ENCODE measurements at regions not wholly inside any gene's neighbourhood (a gene's known extent, or its start where the extent isn't known, plus 50 kb on each side); places are given as distances from the start of the nearest gene placed in this dataset.

DNA sequence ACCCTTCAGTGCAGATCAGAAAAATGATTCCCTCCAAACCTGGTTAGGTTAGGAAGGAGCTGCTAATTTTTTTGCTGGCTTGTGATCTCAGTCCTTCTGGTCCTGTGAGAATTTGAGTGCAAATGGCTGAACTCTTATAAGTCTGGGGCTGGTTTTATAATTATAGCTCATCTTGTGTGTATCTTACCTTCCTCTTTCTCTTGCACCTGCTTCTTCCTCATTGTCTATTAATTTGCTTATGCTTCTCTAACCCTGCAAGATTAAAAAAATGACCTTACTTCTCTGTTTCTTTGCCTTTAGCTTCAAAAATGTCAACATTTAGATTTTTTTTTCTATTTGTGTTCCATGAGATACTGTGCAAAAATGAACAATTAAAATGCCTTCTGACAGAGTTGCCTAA is 576.2 kb downstream of the DHX35 start:
- H3K27ac ChIP-seq (ENCODE audit: insufficient read depth, low read length, poor library complexity, severe bottlenecking): no peak overlapping the region
- ATAC-seq (ENCODE audit: low read depth in 2 of 2): no peak

GRCh38 chr20:39535301-39535700 is 573.2 kb downstream of the DHX35 start:
- Mint-ChIP-seq H3K27me3 (no peaks in the 10 kb centered on the region), H3K9me3 (peaks cover 0 to 3% (median 0%) of the 10 kb centered on the region in 7 donors), H3K36me3 (no peaks in the 10 kb centered on the region), H3K4me1 (no peaks in the 10 kb centered on the region), H3K27ac (no peak overlapping the region), H3K4me3 (no peak overlapping the region)
- H3K4me3 ChIP-seq (ENCODE audit: low read depth, low read length): no peak overlapping the region
- no peak for DNase-seq
- H3K4me1 ChIP-seq (ENCODE audit: control insufficient read depth, insufficient read depth, low read length, poor library complexity, severe bottlenecking): no peaks in the 10 kb centered on the region
- ATAC-seq (ENCODE audit: low read depth in 2 of 2): no peak
- no peak overlapping the region for H3K27ac ChIP-seq (ENCODE audit: insufficient read depth, low read length, poor library complexity, severe bottlenecking)
- H3K9me3 ChIP-seq (ENCODE audit: control insufficient read depth in 2 of 2, low read length in 2 of 2): no peaks in the 10 kb centered on the region
- H3K27me3 ChIP-seq (ENCODE audit: control insufficient read depth, insufficient read depth, low read length): no peaks in the 10 kb centered on the region
- no peaks in the 10 kb centered on the region for H3K36me3 ChIP-seq (ENCODE audit: control insufficient read depth, insufficient read depth, low read length)

More for the DNA sequence above, 576.2 kb downstream of the DHX35 start:
- Histone ChIP-seq H3K4me3 (ENCODE audit: low read depth, low read length) (no peak overlapping the region), H3K9me3 (ENCODE audit: control insufficient read depth in 2 of 2, low read length in 2 of 2) (no peaks in the 10 kb centered on the region), H3K36me3 (ENCODE audit: control insufficient read depth, insufficient read depth, low read length) (no peaks in the 10 kb centered on the region), H3K27me3 (ENCODE audit: control insufficient read depth, insufficient read depth, low read length) (no peaks in the 10 kb centered on the region), H3K4me1 (ENCODE audit: control insufficient read depth, insufficient read depth, low read length, poor library complexity, severe bottlenecking) (no peaks in the 10 kb centered on the region)
- Mint-ChIP-seq H3K27ac (no peak overlapping the region), H3K36me3 (no peaks in the 10 kb centered on the region), H3K4me1 (no peaks in the 10 kb centered on the region), H3K4me3 (no peak overlapping the region), H3K9me3 (peaks cover 0 to 3% (median 0%) of the 10 kb centered on the region in 7 donors), H3K27me3 (no peaks in the 10 kb centered on the region)
- DNase-seq: no peak

- Histone ChIP-seq H3K4me1 (ENCODE audit: control insufficient read depth, insufficient read depth, low read length, poor library complexity, severe bottlenecking) (no peaks in the 10 kb centered on the region), H3K27ac (ENCODE audit: insufficient read depth, low read length, poor library complexity, severe bottlenecking) (no peak overlapping the region), H3K4me3 (ENCODE audit: low read depth, low read length) (no peak overlapping the region), H3K36me3 (ENCODE audit: control insufficient read depth, insufficient read depth, low read length) (no peaks in the 10 kb centered on the region), H3K27me3 (ENCODE audit: control insufficient read depth, insufficient read depth, low read length) (no peaks in the 10 kb centered on the region), H3K9me3 (ENCODE audit: control insufficient read depth in 2 of 2, low read length in 2 of 2) (no peaks in the 10 kb centered on the region)
- DNase-seq: no peak
- no peak overlapping the region for H3K4me3 Mint-ChIP-seq
- H3K4me1 Mint-ChIP-seq: no peaks in the 10 kb centered on the region
- H3K27me3 Mint-ChIP-seq: no peaks in the 10 kb centered on the region
- no peaks in the 10 kb centered on the region for H3K36me3 Mint-ChIP-seq
- no peak overlapping the region for H3K27ac Mint-ChIP-seq
- no peak for ATAC-seq (ENCODE audit: low read depth in 2 of 2)
- peaks cover 0 to 2% (median 0%) of the 10 kb centered on the region in 7 donors for H3K9me3 Mint-ChIP-seq
Observed at GRCh38 chr20:39534846-39535245, 572.7 kb downstream of the DHX35 start.

DNA sequence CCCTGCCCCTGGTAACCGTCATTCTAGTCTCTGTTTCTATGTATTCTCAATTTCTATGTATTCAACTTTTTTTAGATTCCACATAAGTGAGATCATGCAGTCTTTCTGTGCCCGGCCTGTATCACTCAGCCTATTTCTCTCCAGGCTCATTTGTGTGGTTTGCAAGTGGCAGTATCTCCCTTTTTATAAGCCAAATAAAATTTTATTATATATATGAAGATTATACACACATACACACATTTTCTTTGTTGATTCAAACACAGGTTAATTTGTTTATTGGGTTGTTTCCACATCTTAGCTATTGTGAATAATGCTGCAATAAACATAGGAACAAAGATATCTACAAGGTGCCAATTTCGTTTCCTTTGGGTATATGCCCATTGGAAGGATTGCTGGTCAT is 571.7 kb downstream of the DHX35 start:
- no peaks in the 10 kb centered on the region for H3K4me1 Mint-ChIP-seq
- DNase-seq (no peak), ATAC-seq (ENCODE audit: low read depth in 2 of 2) (no peak)
- Histone ChIP-seq H3K4me3 (ENCODE audit: low read depth, low read length) (no peak overlapping the region), H3K36me3 (ENCODE audit: control insufficient read depth, insufficient read depth, low read length) (no peaks in the 10 kb centered on the region), H3K27ac (ENCODE audit: insufficient read depth, low read length, poor library complexity, severe bottlenecking) (no peak overlapping the region), H3K4me1 (ENCODE audit: control insufficient read depth, insufficient read depth, low read length, poor library complexity, severe bottlenecking) (no peaks in the 10 kb centered on the region), H3K9me3 (ENCODE audit: control insufficient read depth in 2 of 2, low read length in 2 of 2) (no peaks in the 10 kb centered on the region), H3K27me3 (ENCODE audit: control insufficient read depth, insufficient read depth, low read length) (no peaks in the 10 kb centered on the region)
- no peaks in the 10 kb centered on the region for H3K27me3 Mint-ChIP-seq
- H3K4me3 Mint-ChIP-seq: no peak overlapping the region
- H3K9me3 Mint-ChIP-seq: peaks cover 0 to 2% (median 0%) of the 10 kb centered on the region in 7 donors
- H3K27ac Mint-ChIP-seq: no peak overlapping the region
- no peaks in the 10 kb centered on the region for H3K36me3 Mint-ChIP-seq

DNA sequence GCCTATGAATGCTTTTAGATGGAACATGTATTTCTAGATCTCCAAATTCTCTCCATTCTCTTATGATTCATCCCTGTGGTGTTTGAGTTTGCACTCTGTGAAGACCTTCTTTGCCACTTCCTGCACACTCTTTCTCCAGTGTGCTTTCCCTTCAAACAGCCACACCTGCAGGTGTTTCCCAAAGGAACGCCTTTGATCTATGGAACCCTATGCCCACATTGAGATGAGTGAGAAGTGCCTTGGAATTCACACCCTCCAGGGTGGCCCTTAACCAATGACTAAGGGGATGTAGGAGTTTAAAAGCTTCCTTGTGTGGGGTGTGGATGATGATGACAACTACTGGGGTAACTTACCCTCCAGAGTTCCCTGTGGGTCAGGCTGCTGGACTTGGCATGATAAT is 570.1 kb downstream of the DHX35 start:
- Histone ChIP-seq H3K9me3 (ENCODE audit: control insufficient read depth in 2 of 2, low read length in 2 of 2) (no peaks in the 10 kb centered on the region), H3K27ac (ENCODE audit: insufficient read depth, low read length, poor library complexity, severe bottlenecking) (no peak overlapping the region), H3K4me1 (ENCODE audit: control insufficient read depth, insufficient read depth, low read length, poor library complexity, severe bottlenecking) (no peaks in the 10 kb centered on the region), H3K4me3 (ENCODE audit: low read depth, low read length) (no peak overlapping the region), H3K36me3 (ENCODE audit: control insufficient read depth, insufficient read depth, low read length) (no peaks in the 10 kb centered on the region), H3K27me3 (ENCODE audit: control insufficient read depth, insufficient read depth, low read length) (no peaks in the 10 kb centered on the region)
- no peak for ATAC-seq (ENCODE audit: low read depth in 2 of 2)
- Mint-ChIP-seq H3K4me3 (no peak overlapping the region), H3K27me3 (no peaks in the 10 kb centered on the region), H3K27ac (no peak overlapping the region), H3K4me1 (no peaks in the 10 kb centered on the region), H3K9me3 (peaks cover 0 to 2% (median 0%) of the 10 kb centered on the region in 7 donors), H3K36me3 (no peaks in the 10 kb centered on the region)
- no peak for DNase-seq

GRCh38 chr20:39528436-39528835 is 566.3 kb downstream of the DHX35 start:
- no peaks in the 10 kb centered on the region for H3K36me3 ChIP-seq (ENCODE audit: control insufficient read depth, insufficient read depth, low read length)
- Mint-ChIP-seq H3K27me3 (no peaks in the 10 kb centered on the region), H3K9me3 (no peaks in the 10 kb centered on the region), H3K27ac (no peak overlapping the region), H3K4me3 (no peak overlapping the region), H3K4me1 (no peaks in the 10 kb centered on the region), H3K36me3 (no peaks in the 10 kb centered on the region)
- H3K9me3 ChIP-seq (ENCODE audit: control insufficient read depth in 2 of 2, low read length in 2 of 2): no peaks in the 10 kb centered on the region
- H3K4me3 ChIP-seq (ENCODE audit: low read depth, low read length): no peak overlapping the region
- no peak overlapping the region for H3K27ac ChIP-seq (ENCODE audit: insufficient read depth, low read length, poor library complexity, severe bottlenecking)
- H3K27me3 ChIP-seq (ENCODE audit: control insufficient read depth, insufficient read depth, low read length): no peaks in the 10 kb centered on the region
- no peaks in the 10 kb centered on the region for H3K4me1 ChIP-seq (ENCODE audit: control insufficient read depth, insufficient read depth, low read length, poor library complexity, severe bottlenecking)
- ATAC-seq (ENCODE audit: low read depth in 2 of 2): no peak
- DNase-seq: no peak

GRCh38 chr20:39524371-39524911 is 562.3 kb downstream of the DHX35 start:
- H3K27me3 ChIP-seq (ENCODE audit: control insufficient read depth, insufficient read depth, low read length): no peaks in the 10 kb centered on the region
- no peak overlapping the region for H3K4me3 Mint-ChIP-seq
- H3K9me3 ChIP-seq (ENCODE audit: control insufficient read depth in 2 of 2, low read length in 2 of 2): no peaks in the 10 kb centered on the region

DNA sequence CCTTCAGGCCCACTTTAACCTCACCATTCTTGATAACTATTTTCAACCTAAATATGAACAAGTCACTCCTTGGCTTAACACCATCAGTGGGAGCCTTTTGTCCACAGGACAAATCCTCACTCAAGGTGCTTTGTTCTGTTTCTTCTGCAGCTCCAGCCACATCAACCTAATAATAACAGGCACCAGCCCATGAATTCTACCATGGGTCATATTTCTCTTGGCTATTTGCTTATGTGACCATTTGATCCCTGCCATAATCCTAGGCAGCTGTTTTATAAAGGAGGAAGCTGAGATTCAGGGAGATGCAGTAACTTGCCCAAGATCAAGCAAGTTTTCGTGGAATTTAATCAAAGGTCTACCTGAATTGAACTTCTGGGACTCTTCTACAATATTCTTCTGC is 561.3 kb downstream of the DHX35 start:
- no peaks in the 10 kb centered on the region for H3K27me3 Mint-ChIP-seq
- H3K27ac Mint-ChIP-seq: no peak overlapping the region
- Histone ChIP-seq H3K4me1 (ENCODE audit: control insufficient read depth, insufficient read depth, low read length, poor library complexity, severe bottlenecking) (no peaks in the 10 kb centered on the region), H3K4me3 (ENCODE audit: low read depth, low read length) (no peak overlapping the region), H3K27ac (ENCODE audit: insufficient read depth, low read length, poor library complexity, severe bottlenecking) (no peak overlapping the region), H3K36me3 (ENCODE audit: control insufficient read depth, insufficient read depth, low read length) (no peaks in the 10 kb centered on the region), H3K9me3 (ENCODE audit: control insufficient read depth in 2 of 2, low read length in 2 of 2) (peaks cover 0 to 2% of the 10 kb centered on the region in 2 experiments), H3K27me3 (ENCODE audit: control insufficient read depth, insufficient read depth, low read length) (no peaks in the 10 kb centered on the region)
- DNase-seq (no peak), ATAC-seq (ENCODE audit: low read depth in 2 of 2) (no peak)
- no peaks in the 10 kb centered on the region for H3K36me3 Mint-ChIP-seq
- H3K9me3 Mint-ChIP-seq: peaks cover 0 to 1% (median 0%) of the 10 kb centered on the region in 7 donors
- H3K4me3 Mint-ChIP-seq: no peak overlapping the region
- H3K4me1 Mint-ChIP-seq: no peaks in the 10 kb centered on the region

More at GRCh38 chr20:39524371-39524911, 562.3 kb downstream of the DHX35 start:
- Mint-ChIP-seq H3K27ac (no peak overlapping the region), H3K9me3 (peaks cover 0 to 1% (median 0%) of the 10 kb centered on the region in 7 donors), H3K4me1 (no peaks in the 10 kb centered on the region), H3K27me3 (no peaks in the 10 kb centered on the region), H3K36me3 (no peaks in the 10 kb centered on the region)
- no peaks in the 10 kb centered on the region for H3K4me1 ChIP-seq (ENCODE audit: control insufficient read depth, insufficient read depth, low read length, poor library complexity, severe bottlenecking)
- DNase-seq (no peak), ATAC-seq (ENCODE audit: low read depth in 2 of 2) (no peak)
- H3K36me3 ChIP-seq (ENCODE audit: control insufficient read depth, insufficient read depth, low read length): no peaks in the 10 kb centered on the region
- H3K4me3 ChIP-seq (ENCODE audit: low read depth, low read length): no peak overlapping the region
- H3K27ac ChIP-seq (ENCODE audit: insufficient read depth, low read length, poor library complexity, severe bottlenecking): no peak overlapping the region

All from CD4-positive, CD25-positive, alpha-beta regulatory T cell (primary cell).